Smooth muscle cell (in vitro differentiated cells): ENCODE measurements at regions not wholly inside any gene's neighbourhood (a gene's known extent, or its start where the extent isn't known, plus 50 kb on each side); places are given as distances from the start of the nearest gene placed in this dataset.

ENCODE experiments used
- DNase-seq: peaks from one replicate; lab custom pipeline; 2025; ENCODE audit not compliant: unreplicated experiment; lab: John Stamatoyannopoulos, UW
- H2AFZ ChIP-seq: fragments of 200-600 bp; sonication (generic); 2 replicates; pipeline ENCODE4 v1.6.0; 2016; ENCODE audit warnings: antibody characterized with exemption, low read depth, mild to moderate bottlenecking
- H3F3A ChIP-seq: fragments of 200-600 bp; sonication (generic); 2 replicates; pipeline ENCODE4 v1.6.0; 2017; ENCODE audit warnings: antibody characterized with exemption, low read depth
- H3K27ac ChIP-seq: fragments of 200-600 bp; sonication (generic); 2 replicates; pipeline ENCODE4 v1.5.1; 2016; ENCODE audit warnings: low read depth, mild to moderate bottlenecking
- H3K27me3 ChIP-seq: fragments of 200-600 bp; sonication (generic); 2 replicates; pipeline ENCODE4 v1.6.1; 2016; ENCODE audit warnings: low read depth, mild to moderate bottlenecking
- H3K36me3 ChIP-seq: fragments of 200-600 bp; sonication (generic); 2 replicates; pipeline ENCODE4 v1.5.1; 2016; ENCODE audit warnings: low read depth
- H3K4me1 ChIP-seq: fragments of 200-600 bp; sonication (generic); 2 replicates; pipeline ENCODE4 v1.5.1; 2016; ENCODE audit warnings: low read depth
- H3K4me2 ChIP-seq: fragments of 200-600 bp; sonication (generic); 2 replicates; pipeline ENCODE4 v1.6.0; 2016; ENCODE audit warnings: mild to moderate bottlenecking
- H3K4me3 ChIP-seq: fragments of 200-600 bp; sonication (generic); 2 replicates; pipeline ENCODE4 v1.5.1; 2016; ENCODE audit warnings: mild to moderate bottlenecking
- H3K79me2 ChIP-seq: fragments of 200-600 bp; sonication (generic); 2 replicates; pipeline ENCODE4 v1.6.0; 2016; ENCODE audit warnings: low read depth, mild to moderate bottlenecking
- H3K9ac ChIP-seq: fragments of 200-600 bp; sonication (generic); 2 replicates; pipeline ENCODE4 v1.6.0; 2016; ENCODE audit warnings: low read depth
- H3K9me3 ChIP-seq: fragments of 200-600 bp; sonication (generic); replicated peaks from 2 replicates; pipeline ENCODE4 v1.5.1; 2016; ENCODE audit warnings: low read depth
- H4K20me1 ChIP-seq: fragments of 200-600 bp; sonication (generic); 2 replicates; pipeline ENCODE4 v1.6.0; 2016; ENCODE audit warnings: low read depth
- WGBS: methylation state at CpG from one replicate; pipeline ENCODE4 v1.1.7; 2016; ENCODE audit warnings: low lambda C conversion rate; 5-methylcytosine and 5-hydroxymethylcytosine counted together
- TF ChIP-seq, protein P1 (sequence below): fragments of 200-600 bp; sonication (generic); IDR thresholded peaks from 2 replicates; pipeline ENCODE4 v1.5.1; 2017; ENCODE audit warnings: borderline replicate concordance, mild to moderate bottlenecking, antibody characterized with exemption; ENCODE audit not compliant: insufficient read depth, poor library complexity, severe bottlenecking

DNA sequence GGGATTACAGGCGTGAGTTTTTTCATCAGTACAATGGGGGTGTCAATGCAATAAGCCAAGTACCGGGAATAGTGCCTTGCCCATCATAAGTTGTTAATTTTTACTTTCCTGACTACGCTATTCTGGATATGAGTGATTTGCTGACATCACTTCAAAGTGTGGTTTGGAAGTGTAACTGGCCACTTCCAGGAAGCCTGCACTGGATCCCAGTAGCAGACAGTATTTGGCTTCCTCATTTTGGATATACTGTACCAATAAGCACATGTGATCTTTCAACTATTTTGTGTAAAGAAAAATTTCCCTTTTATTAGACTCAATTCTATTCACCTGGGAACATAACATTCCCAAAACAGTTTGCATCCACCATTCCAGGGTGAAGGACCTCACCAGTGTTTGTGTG, 417.7 kb upstream of the KLF4 start:
- Histone ChIP-seq H3K4me3 (no peak overlapping the region), H3K4me1 (no peaks in the 10 kb centered on the region), H3K9me3 (no peaks in the 10 kb centered on the region), H2AFZ (no peak overlapping the region), H3K27me3 (peaks cover 4% of the 10 kb centered on the region), H3F3A (no peaks in the 10 kb centered on the region), H3K79me2 (no peaks in the 10 kb centered on the region), H4K20me1 (no peaks in the 10 kb centered on the region), H3K4me2 (no peak overlapping the region), H3K36me3 (no peaks in the 10 kb centered on the region), H3K9ac (no peak overlapping the region), H3K27ac (no peak overlapping the region)
- 92% methylated on average over 3 of the region's 3 CpGs for WGBS
- TF ChIP-seq, protein P1, sequence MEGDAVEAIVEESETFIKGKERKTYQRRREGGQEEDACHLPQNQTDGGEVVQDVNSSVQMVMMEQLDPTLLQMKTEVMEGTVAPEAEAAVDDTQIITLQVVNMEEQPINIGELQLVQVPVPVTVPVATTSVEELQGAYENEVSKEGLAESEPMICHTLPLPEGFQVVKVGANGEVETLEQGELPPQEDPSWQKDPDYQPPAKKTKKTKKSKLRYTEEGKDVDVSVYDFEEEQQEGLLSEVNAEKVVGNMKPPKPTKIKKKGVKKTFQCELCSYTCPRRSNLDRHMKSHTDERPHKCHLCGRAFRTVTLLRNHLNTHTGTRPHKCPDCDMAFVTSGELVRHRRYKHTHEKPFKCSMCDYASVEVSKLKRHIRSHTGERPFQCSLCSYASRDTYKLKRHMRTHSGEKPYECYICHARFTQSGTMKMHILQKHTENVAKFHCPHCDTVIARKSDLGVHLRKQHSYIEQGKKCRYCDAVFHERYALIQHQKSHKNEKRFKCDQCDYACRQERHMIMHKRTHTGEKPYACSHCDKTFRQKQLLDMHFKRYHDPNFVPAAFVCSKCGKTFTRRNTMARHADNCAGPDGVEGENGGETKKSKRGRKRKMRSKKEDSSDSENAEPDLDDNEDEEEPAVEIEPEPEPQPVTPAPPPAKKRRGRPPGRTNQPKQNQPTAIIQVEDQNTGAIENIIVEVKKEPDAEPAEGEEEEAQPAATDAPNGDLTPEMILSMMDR: no peak
- no peak for DNase-seq

DNA sequence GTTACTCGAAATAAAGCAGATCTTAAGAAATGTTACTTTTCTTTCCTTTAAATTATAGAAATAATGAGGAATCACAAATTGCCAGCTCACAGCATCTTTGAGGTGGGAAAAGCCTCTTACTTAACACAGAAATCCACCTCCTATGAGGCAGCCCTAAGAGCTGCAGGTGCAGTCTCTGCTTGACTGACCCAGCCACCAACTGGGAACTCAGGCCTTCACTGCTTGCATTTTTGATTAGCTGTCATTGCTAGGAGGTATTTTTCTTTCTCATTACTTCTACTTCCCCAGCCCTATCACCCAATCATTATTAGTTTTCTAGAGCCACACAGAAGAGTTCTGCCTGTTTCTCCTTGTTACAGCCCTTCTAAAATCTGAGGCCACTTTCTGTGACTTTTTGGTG, 416.5 kb upstream of the KLF4 start:
- Histone ChIP-seq H3K4me1 (no peaks in the 10 kb centered on the region), H4K20me1 (no peaks in the 10 kb centered on the region), H3K4me2 (no peak overlapping the region), H3K27me3 (peaks cover 4% of the 10 kb centered on the region), H3K4me3 (no peak overlapping the region), H3K27ac (no peak overlapping the region), H3K9ac (no peak overlapping the region), H3F3A (no peaks in the 10 kb centered on the region), H3K9me3 (no peaks in the 10 kb centered on the region), H3K79me2 (no peaks in the 10 kb centered on the region), H2AFZ (no peak overlapping the region), H3K36me3 (no peaks in the 10 kb centered on the region)
- 83% methylated on average over 1 of the region's 1 CpG for WGBS
- no peak for DNase-seq
- TF ChIP-seq, protein P1: no peak

DNA sequence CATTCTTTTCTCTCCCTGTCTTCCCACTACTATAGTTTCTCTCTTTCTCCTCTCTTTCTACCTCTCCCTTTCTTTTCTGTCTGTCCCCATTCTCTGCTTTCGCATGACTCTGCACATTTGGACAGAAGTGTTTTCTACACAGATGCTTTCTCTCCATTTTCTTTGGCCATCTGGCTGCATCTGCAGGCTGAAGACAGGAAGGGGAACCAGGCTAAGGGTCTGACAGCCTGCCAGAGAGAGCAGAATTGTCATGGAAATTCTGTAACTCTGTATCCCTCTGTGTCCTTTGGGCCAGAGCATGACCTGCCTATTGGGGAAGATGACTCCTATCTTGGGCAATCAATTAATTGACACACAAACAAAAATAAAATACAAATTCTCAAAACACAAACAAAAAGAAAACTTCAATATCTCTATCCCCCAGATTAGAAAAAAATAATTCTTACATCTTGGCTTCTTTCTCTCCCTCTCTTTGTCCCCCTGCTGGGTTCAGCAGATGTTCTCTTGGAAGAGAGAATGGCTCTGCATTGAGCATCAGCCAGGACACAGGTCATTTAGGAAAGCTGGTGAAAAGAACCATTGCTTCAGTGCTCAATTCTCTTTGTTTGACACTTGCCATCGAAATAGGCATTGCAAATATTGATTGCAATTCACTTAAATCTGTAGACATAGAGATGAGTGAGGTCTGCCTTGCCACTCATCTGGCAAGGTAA, 415.9 kb upstream of the KLF4 start:
- H2AFZ ChIP-seq: no peak overlapping the region
- H3K4me1 ChIP-seq: no peaks in the 10 kb centered on the region
- TF ChIP-seq, protein P1: no peak
- H3K9me3 ChIP-seq: no peaks in the 10 kb centered on the region
- DNase-seq: no peak
- H3K27me3 ChIP-seq: peaks cover 4% of the 10 kb centered on the region
- H3K9ac ChIP-seq: no peak overlapping the region
- H3F3A ChIP-seq: no peaks in the 10 kb centered on the region
- no peaks in the 10 kb centered on the region for H4K20me1 ChIP-seq
- H3K4me2 ChIP-seq: no peak overlapping the region
- no peak overlapping the region for H3K4me3 ChIP-seq
- no peaks in the 10 kb centered on the region for H3K79me2 ChIP-seq
- WGBS: 79% methylated on average over 2 of the region's 2 CpGs
- H3K36me3 ChIP-seq: no peaks in the 10 kb centered on the region
- H3K27ac ChIP-seq: no peak overlapping the region

DNA sequence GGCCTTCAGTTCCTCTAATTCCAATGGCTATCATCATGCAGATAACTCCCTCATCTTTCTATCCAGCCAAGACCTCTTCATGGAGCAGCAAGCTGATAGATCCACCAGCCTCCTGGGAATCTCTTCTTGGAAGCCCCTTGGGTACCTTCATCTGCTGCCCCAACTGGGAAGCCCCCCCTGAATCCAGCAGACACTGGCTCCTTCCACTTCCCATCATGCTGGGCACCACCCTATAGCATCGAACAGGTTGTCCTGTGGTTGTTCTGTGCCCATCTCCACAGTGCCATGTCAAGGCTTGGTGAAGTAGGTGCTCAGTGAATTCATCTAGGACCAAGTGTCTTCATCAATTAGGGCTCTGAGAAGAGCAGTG, 410.4 kb upstream of the KLF4 start:
- DNase-seq: no peak
- H3K27ac ChIP-seq: no peak overlapping the region
- no peaks in the 10 kb centered on the region for H3K79me2 ChIP-seq
- no peak overlapping the region for H3K4me2 ChIP-seq
- TF ChIP-seq, protein P1: no peak
- no peaks in the 10 kb centered on the region for H4K20me1 ChIP-seq
- peaks cover 4% of the 10 kb centered on the region for H3K27me3 ChIP-seq
- H3K36me3 ChIP-seq: no peaks in the 10 kb centered on the region
- 96% methylated on average over 1 of the region's 1 CpG for WGBS
- no peak overlapping the region for H3K4me3 ChIP-seq
- no peak overlapping the region for H2AFZ ChIP-seq
- no peak overlapping the region for H3K9ac ChIP-seq
- no peaks in the 10 kb centered on the region for H3K4me1 ChIP-seq
- no peaks in the 10 kb centered on the region for H3K9me3 ChIP-seq
- no peaks in the 10 kb centered on the region for H3F3A ChIP-seq
